ENCODE measurements at regions not wholly inside any gene's neighbourhood (a gene's known extent, or its start where the extent isn't known, plus 50 kb on each side); places are given as distances from the start of the nearest gene placed in this dataset.

DNA sequence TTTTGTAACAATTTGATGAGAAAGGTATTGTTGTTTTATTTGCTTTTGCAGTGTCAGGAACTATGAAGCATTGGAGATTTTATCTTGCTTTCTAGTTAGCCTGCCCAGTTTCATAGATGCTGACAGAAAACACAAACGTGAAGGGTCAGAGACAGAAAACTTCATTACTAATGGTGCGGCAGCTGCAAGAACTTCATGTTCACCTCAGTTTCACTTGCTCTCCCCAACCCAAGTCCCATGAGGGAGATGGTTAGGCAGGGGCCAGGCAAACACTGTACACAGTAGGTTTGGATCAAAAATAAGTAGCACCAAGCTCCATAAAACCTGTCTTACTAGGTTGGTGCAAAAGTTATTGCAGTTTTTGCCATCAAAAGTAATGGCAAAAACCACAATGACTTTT lies 550.2 kb upstream of the MIR17HG start:
- Histone ChIP-seq H3K27ac (no peak overlapping the region), H3K4me3 (replicated peaks in 1 of 3) (no peak overlapping the region), H3K9me3 (no peaks in the 10 kb centered on the region), H3K4me1 (peaks cover 4 to 6% of the 10 kb centered on the region in 2 donors), H3K36me3 (no peaks in the 10 kb centered on the region), H3K27me3 (no peaks in the 10 kb centered on the region)
- TF ChIP-seq POLR2A (IDR thresholded peaks at IDR 0.05), result no peak
- TF ChIP-seq, protein P1, sequence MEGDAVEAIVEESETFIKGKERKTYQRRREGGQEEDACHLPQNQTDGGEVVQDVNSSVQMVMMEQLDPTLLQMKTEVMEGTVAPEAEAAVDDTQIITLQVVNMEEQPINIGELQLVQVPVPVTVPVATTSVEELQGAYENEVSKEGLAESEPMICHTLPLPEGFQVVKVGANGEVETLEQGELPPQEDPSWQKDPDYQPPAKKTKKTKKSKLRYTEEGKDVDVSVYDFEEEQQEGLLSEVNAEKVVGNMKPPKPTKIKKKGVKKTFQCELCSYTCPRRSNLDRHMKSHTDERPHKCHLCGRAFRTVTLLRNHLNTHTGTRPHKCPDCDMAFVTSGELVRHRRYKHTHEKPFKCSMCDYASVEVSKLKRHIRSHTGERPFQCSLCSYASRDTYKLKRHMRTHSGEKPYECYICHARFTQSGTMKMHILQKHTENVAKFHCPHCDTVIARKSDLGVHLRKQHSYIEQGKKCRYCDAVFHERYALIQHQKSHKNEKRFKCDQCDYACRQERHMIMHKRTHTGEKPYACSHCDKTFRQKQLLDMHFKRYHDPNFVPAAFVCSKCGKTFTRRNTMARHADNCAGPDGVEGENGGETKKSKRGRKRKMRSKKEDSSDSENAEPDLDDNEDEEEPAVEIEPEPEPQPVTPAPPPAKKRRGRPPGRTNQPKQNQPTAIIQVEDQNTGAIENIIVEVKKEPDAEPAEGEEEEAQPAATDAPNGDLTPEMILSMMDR (IDR thresholded peaks at IDR 0.05), result no peak
- intact Hi-C loops (cut with DNase I), result no loop called here
- no peak for DNase-seq
- WGBS, 2 donors, result 85 to 91% methylated on average over 2 of the region's 2 CpGs

DNA sequence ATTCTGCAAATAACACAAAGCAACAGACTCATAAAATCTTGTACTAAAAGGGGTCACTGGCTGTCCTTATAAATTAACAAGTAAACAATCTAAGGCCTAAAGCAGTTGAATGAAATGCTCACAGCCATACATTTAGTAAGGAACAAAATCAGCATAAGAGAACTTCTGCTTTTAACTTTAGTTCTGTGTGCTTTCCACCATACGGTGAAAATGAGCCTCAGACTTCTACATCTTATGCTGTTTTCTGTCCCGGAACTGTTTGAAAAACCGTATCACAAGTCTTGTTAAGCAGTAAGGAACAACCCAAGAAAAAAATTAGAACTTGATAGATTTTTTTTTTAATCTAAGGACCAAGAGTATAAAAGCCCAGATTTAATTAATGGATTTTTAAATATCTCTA lies 549.1 kb upstream of the MIR17HG start:
- Histone ChIP-seq H3K27ac (no peak overlapping the region), H3K27me3 (no peaks in the 10 kb centered on the region), H3K4me3 (replicated peaks in 1 of 3) (no peak overlapping the region), H3K4me1 (peaks cover 6 to 7% of the 10 kb centered on the region in 2 donors), H3K36me3 (no peaks in the 10 kb centered on the region), H3K9me3 (no peaks in the 10 kb centered on the region)
- no peak for DNase-seq
- WGBS, 2 donors, result 68 to 80% methylated on average over 3 of the region's 3 CpGs
- TF ChIP-seq, protein P1 (IDR thresholded peaks at IDR 0.05), result no peak
- TF ChIP-seq POLR2A (IDR thresholded peaks at IDR 0.05), result no peak
- intact Hi-C loops (cut with DNase I), result no loop called here

DNA sequence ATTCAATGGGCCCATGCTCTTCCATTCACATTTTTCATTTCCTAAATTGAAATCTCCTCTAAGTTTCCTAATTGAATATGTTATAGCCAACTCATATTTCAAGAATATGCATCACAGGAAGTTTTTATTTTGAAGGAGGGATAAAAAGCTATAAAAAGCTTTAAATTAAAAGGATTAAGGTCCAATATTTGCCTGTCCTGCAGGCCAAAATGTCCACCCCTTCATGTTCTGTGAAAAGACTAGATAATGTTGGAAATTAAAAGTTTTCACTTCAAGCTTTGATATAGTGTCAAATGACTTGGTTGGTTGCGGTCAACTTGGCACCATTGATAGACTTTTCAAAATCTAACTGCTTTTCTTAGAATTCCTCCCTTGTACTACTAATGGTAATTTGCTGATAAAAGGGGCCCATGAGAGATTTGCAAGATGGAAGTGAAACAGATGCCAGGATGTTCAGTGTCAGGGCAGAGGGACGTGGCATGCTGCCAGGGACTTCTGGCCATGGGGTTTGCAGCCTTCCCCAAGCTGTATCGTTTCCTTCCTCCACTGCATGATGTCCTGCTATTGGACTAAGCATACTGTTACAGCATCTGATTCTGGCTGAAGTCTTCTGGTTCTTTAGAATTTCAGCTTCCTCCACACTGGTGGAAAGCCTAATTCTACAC lies 547.3 kb upstream of the MIR17HG start:
- 56% methylated on average over 3 of the region's 3 CpGs for WGBS, 2 donors
- Histone ChIP-seq H3K36me3 (no peaks in the 10 kb centered on the region), H3K4me3 (replicated peaks in 1 of 3) (no peak overlapping the region), H3K27me3 (no peaks in the 10 kb centered on the region), H3K9me3 (no peaks in the 10 kb centered on the region), H3K4me1 (peaks cover 6 to 11% of the 10 kb centered on the region in 2 donors), H3K27ac (no peak overlapping the region)
- intact Hi-C loops (cut with DNase I), result no loop called here
- TF ChIP-seq, protein P1 (IDR thresholded peaks at IDR 0.05), result no peak
- TF ChIP-seq POLR2A (IDR thresholded peaks at IDR 0.05), result no peak
- DNase-seq, result peak; percentile 37 to 39

DNA sequence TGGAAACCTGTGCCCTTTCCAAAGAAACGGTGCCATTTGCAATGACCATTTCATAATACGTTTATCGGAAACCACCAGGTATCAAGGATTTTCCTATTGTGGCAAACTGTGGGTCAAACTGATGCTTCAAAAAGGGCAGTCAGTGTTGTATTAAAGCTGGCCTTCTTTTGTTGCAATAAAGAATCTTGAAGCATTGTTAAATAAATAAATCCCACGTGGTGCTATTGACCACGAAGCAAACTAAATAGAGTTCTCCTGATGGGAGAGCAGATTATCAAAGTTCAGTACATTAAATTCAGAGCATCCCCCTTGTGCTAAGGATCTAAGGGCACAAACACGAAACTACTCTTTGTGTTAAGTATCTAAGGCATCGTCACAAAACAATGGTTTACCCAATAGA lies 545.9 kb upstream of the MIR17HG start:
- Histone ChIP-seq H3K4me3 (replicated peaks in 1 of 3) (no peak overlapping the region), H3K27ac (peak overlapping the region; percentile 6 to 26 (median 11)), H3K27me3 (no peaks in the 10 kb centered on the region), H3K36me3 (no peaks in the 10 kb centered on the region), H3K9me3 (no peaks in the 10 kb centered on the region), H3K4me1 (peaks cover 13 to 24% of the 10 kb centered on the region in 2 donors)
- 54 to 57% methylated on average over 7 of the region's 7 CpGs for WGBS, 2 donors
- no peak for TF ChIP-seq POLR2A (IDR thresholded peaks at IDR 0.05)
- TF ChIP-seq, protein P1 (IDR thresholded peaks at IDR 0.05), result no peak
- DNase-seq, result no peak
- intact Hi-C loops (cut with DNase I), result no loop called here

DNA sequence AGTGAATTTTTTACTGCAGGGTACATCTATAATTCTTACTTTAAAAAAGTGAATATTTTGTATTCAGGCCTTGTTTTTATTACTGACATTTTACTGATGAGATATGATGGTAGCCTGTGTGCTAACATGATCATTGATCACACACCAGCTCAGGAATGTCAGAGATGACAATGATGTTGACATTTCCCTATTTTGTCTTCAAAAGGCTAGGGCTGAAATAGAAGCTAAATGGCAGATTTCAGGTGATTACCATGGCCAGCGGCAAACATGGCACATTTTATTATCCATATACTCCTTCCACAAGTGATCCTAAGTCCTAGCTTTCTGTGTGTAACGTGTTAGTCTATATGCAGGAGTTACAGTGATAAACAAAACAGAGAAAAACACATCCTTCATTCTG lies 544.3 kb upstream of the MIR17HG start:
- intact Hi-C loops (cut with DNase I), result no loop called here
- no peaks in the 10 kb centered on the region for H3K27me3 ChIP-seq
- H3K4me3 ChIP-seq (replicated peaks in 1 of 3), result no peak overlapping the region
- no peaks in the 10 kb centered on the region for H3K36me3 ChIP-seq
- no peak overlapping the region for H3K27ac ChIP-seq
- TF ChIP-seq, protein P1 (IDR thresholded peaks at IDR 0.05), result no peak
- no peak for DNase-seq
- 75 to 93% methylated on average over 2 of the region's 2 CpGs for whole genome bisulfite sequencing, 2 donors
- H3K4me1 ChIP-seq, result peaks cover 18 to 28% of the 10 kb centered on the region in 2 donors
- no peaks in the 10 kb centered on the region for H3K9me3 ChIP-seq

All from thyroid gland (tissue), 4 donors.